GM21526 (cell line): ENCODE measurements at regions not wholly inside any gene's neighbourhood (a gene's known extent, or its start where the extent isn't known, plus 50 kb on each side); places are given as distances from the start of the nearest gene placed in this dataset.

Experiments used
- ATAC-seq: cut with Tn5 transposase; IDR thresholded peaks from one replicate; pipeline ENCODE4 v1.9.1; 2021; ENCODE audit warnings: moderate library complexity; ENCODE audit not compliant: unreplicated experiment, low FRiP score

- no peak for ATAC-seq
These were observed 774.2 kb upstream of the EYS start for GRCh38 chr6:66481216-66481615.

GRCh38 chr6:66478705-66479104, 771.7 kb upstream of the EYS start:
- no peak for ATAC-seq

- ATAC-seq = no peak
These were observed 728.3 kb upstream of the EYS start for GRCh38 chr6:66435321-66435720.

- no peak for ATAC-seq
These were observed 722.2 kb upstream of the EYS start for GRCh38 chr6:66429210-66429609.

GRCh38 chr6:66423047-66423446, 716.0 kb upstream of the EYS start:
- ATAC-seq = no peak

GRCh38 chr6:66421570-66421969, 714.5 kb upstream of the EYS start:
- no peak for ATAC-seq

GRCh38 chr6:66418906-66419305, 711.9 kb upstream of the EYS start:
- ATAC-seq = no peak

- ATAC-seq = no peak
These were observed 696.9 kb upstream of the EYS start for GRCh38 chr6:66403966-66404365.

- ATAC-seq = no peak
These were observed 695.8 kb upstream of the EYS start for GRCh38 chr6:66402873-66403272.

GRCh38 chr6:66396549-66396948, 689.5 kb upstream of the EYS start:
- no peak for ATAC-seq

GRCh38 chr6:66396145-66396544, 689.1 kb upstream of the EYS start:
- ATAC-seq = no peak

- ATAC-seq = no peak
These were observed 683.4 kb upstream of the EYS start for GRCh38 chr6:66390393-66390792.

- no peak for ATAC-seq
These were observed 669.0 kb upstream of the EYS start for GRCh38 chr6:66376001-66376400.

GRCh38 chr6:66369407-66369806, 662.4 kb upstream of the EYS start:
- no peak for ATAC-seq

GRCh38 chr6:66362888-66363287, 655.9 kb upstream of the EYS start:
- no peak for ATAC-seq

- ATAC-seq = no peak
These were observed 654.9 kb upstream of the EYS start for GRCh38 chr6:66361886-66362285.

GRCh38 chr6:66357781-66358180, 650.8 kb upstream of the EYS start:
- ATAC-seq = no peak

GRCh38 chr6:66355471-66355870, 648.4 kb upstream of the EYS start:
- ATAC-seq = no peak

- ATAC-seq = no peak
These were observed 637.8 kb upstream of the EYS start for GRCh38 chr6:66344796-66345195.

GRCh38 chr6:66340736-66341135, 633.7 kb upstream of the EYS start:
- no peak for ATAC-seq

GRCh38 chr6:66336176-66336575, 629.1 kb upstream of the EYS start:
- ATAC-seq = no peak

GRCh38 chr6:66328200-66328599, 621.2 kb upstream of the EYS start:
- ATAC-seq = no peak

GRCh38 chr6:66326228-66326627, 619.2 kb upstream of the EYS start:
- ATAC-seq = no peak

GRCh38 chr6:66321017-66321416, 614.0 kb upstream of the EYS start:
- no peak for ATAC-seq
